ENCODE measurements at regions not wholly inside any gene's neighbourhood (a gene's known extent, or its start where the extent isn't known, plus 50 kb on each side); places are given as distances from the start of the nearest gene placed in this dataset.

DNA sequence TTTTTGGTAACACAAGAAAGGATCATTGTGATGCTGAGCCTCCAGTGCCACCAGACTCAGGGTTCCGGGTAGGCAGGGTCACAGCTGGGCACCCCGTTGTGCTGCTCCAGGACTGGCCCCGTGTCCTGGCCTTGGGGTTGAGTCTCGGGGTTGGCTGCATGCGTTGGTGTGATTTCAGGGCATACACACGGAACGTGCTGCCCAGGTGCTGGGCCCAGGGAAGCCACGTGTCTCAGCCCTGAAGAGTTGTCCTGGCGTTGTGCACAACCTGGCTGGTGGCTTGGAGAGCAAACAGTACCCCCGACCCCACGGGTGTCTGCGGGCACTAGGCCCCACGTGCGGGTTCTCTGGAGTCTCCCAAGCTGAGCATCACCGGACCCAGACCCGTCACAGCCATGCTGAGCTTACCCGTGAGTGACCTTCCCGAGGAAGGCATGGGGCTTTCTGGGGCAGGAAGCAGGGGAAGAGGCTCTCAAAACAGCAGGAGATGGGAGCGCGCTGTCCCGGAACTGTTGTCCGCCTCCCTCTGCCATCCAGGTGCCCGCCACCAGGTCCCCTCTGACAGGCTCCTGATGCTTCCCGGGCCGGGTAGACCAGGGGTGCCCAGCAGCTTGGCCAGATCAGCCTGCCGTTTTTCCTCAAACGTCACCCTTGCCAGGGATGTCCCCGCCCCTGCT lies 66.1 kb upstream of the ENPP6 start:
- Histone ChIP-seq H3K27ac (ENCODE audit: extremely low read depth, low read depth, low read length) (no peak overlapping the region), H3K27me3 (ENCODE audit: control insufficient read depth in 2 of 2, insufficient read depth in 2 of 2, low read length in 2 of 2) (no peaks in the 10 kb centered on the region), H3K9me1 (ENCODE audit: control insufficient read depth, insufficient read depth, low read length) (no peaks in the 10 kb centered on the region), H3K36me3 (ENCODE audit: control insufficient read depth, insufficient read depth, low read length) (no peaks in the 10 kb centered on the region), H3K9me3 (replicated peaks; ENCODE audit: control insufficient read depth, insufficient read depth, low read depth, low read length) (no peaks in the 10 kb centered on the region), H2AFZ (ENCODE audit: low read depth, low read length) (no peak overlapping the region; the same call in 1 of the 2 replicates), H3K9ac (ENCODE audit: insufficient read depth in 1 of 2, low read depth in 2 of 2, low read length in 2 of 2) (no peak overlapping the region), H4K20me1 (replicated peaks; ENCODE audit: control insufficient read depth, insufficient read depth, low read length) (no peaks in the 10 kb centered on the region), H3K4me2 (ENCODE audit: insufficient read depth, low read length) (no peak overlapping the region), H3K4me3 (no peak overlapping the region), H3K4me1 (replicated peaks in 1 of 2; ENCODE audit: control insufficient read depth in 2 of 2, insufficient read depth in 2 of 2, low read length in 2 of 2) (peaks cover 0 to 5% of the 10 kb centered on the region in 2 experiments; a peak in 3 of 5 replicates), H3K79me2 (ENCODE audit: control insufficient read depth, insufficient read depth, low read length) (no peaks in the 10 kb centered on the region)
- TF ChIP-seq EGR1 (conservative IDR thresholded peaks at IDR 0.05), result no peak
- ATAC-seq (no peak), DNase-seq (ENCODE audit: extremely low read depth in 1 of 4, low spot score in 3 of 4) (peak in 1 of 4 experiments; percentile 2), FAIRE-seq (no peak)
- ChIA-PET CTCF (ENCODE audit: low intra/inter-chr PET ratio) (interaction anchor here (0.6 kb wide), 1 partner anchor 695 kb away, joined by 3 read pairs; no protein-coding TSS in a partner anchor), POLR2A (interaction anchor here (1.0 to 1.4 kb wide), 2 partner anchors 15 to 18 kb away, joined by 3 to 6 read pairs; no protein-coding TSS in a partner anchor)
- intact Hi-C loops (cut with micrococcal nuclease), result no loop called here
- 49% methylated on average over 18 of the region's 28 CpGs for WGBS (ENCODE audit: insufficient coverage, low coverage, missing lambda C conversion rate)
- no TSS peak for BruUV-seq (replicated peaks)
- in situ Hi-C loops (cut with MboI), result no loop called here

- Histone ChIP-seq H3K27ac (ENCODE audit: extremely low read depth, low read depth, low read length) (no peak overlapping the region), H3K27me3 (ENCODE audit: control insufficient read depth in 2 of 2, insufficient read depth in 2 of 2, low read length in 2 of 2) (no peaks in the 10 kb centered on the region), H3K4me1 (replicated peaks in 1 of 2; ENCODE audit: control insufficient read depth in 2 of 2, insufficient read depth in 2 of 2, low read length in 2 of 2) (peaks cover 0 to 5% of the 10 kb centered on the region in 2 experiments; a peak in 2 of 5 replicates), H4K20me1 (replicated peaks; ENCODE audit: control insufficient read depth, insufficient read depth, low read length) (no peaks in the 10 kb centered on the region), H3K79me2 (ENCODE audit: control insufficient read depth, insufficient read depth, low read length) (no peaks in the 10 kb centered on the region), H3K9ac (ENCODE audit: insufficient read depth in 1 of 2, low read depth in 2 of 2, low read length in 2 of 2) (no peak overlapping the region), H3K9me3 (replicated peaks; ENCODE audit: control insufficient read depth, insufficient read depth, low read depth, low read length) (no peaks in the 10 kb centered on the region), H3K36me3 (ENCODE audit: control insufficient read depth, insufficient read depth, low read length) (no peaks in the 10 kb centered on the region), H2AFZ (ENCODE audit: low read depth, low read length) (no peak overlapping the region), H3K9me1 (ENCODE audit: control insufficient read depth, insufficient read depth, low read length) (no peaks in the 10 kb centered on the region), H3K4me3 (no peak overlapping the region), H3K4me2 (ENCODE audit: insufficient read depth, low read length) (no peak overlapping the region)
- no peak for DNase-seq (ENCODE audit: extremely low read depth in 1 of 4, low spot score in 3 of 4)
- intact Hi-C loops (cut with micrococcal nuclease), result no loop called here
- no peak for TF ChIP-seq CHD1 (IDR thresholded peaks at IDR 0.05; ENCODE audit: low read length)
- no peak for TF ChIP-seq SAFB (IDR thresholded peaks at IDR 0.05; ENCODE audit: borderline replicate concordance, low read depth, low read length)
- no peak for TF ChIP-seq MXI1 (IDR thresholded peaks at IDR 0.05; ENCODE audit: low read depth, low read length)
- TF ChIP-seq, protein P1, sequence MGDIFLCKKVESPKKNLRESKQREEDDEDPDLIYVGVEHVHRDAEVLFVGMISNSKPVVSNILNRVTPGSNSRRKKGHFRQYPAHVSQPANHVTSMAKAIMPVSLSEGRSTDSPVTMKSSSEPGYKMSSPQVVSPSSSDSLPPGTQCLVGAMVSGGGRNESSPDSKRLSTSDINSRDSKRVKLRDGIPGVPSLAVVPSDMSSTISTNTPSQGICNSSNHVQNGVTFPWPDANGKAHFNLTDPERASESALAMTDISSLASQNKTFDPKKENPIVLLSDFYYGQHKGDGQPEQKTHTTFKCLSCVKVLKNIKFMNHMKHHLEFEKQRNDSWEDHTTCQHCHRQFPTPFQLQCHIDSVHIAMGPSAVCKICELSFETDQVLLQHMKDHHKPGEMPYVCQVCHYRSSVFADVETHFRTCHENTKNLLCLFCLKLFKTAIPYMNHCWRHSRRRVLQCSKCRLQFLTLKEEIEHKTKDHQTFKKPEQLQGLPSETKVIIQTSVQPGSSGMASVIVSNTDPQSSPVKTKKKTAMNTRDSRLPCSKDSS (IDR thresholded peaks at IDR 0.05; ENCODE audit: low read depth, partially characterized antibody), result no peak
- TF ChIP-seq ZBTB17 (CRISPR knock-in tag; IDR thresholded peaks at IDR 0.05), result no peak
- TF ChIP-seq ZNF217 (CRISPR knock-in tag; IDR thresholded peaks at IDR 0.05), result no peak
- no peak for TF ChIP-seq ZNF79 (CRISPR knock-in tag; IDR thresholded peaks at IDR 0.05; ENCODE audit: low read depth)
- no TSS peak for BruUV-seq (replicated peaks)
- ChIA-PET CTCF (ENCODE audit: low intra/inter-chr PET ratio) (interaction anchor here (0.6 kb wide), 1 partner anchor 695 kb away, joined by 3 read pairs; no protein-coding TSS in a partner anchor), POLR2A (interaction anchor here (1.0 kb wide), 1 partner anchor 17 kb away, joined by 3 read pairs; no protein-coding TSS in a partner anchor)
- 66% methylated on average over 9 of the region's 9 CpGs for whole genome bisulfite sequencing (ENCODE audit: insufficient coverage, low coverage, missing lambda C conversion rate)
- in situ Hi-C loops (cut with MboI), result no loop called here
- ATAC-seq, result no peak
- no peak for FAIRE-seq
Measured at GRCh38 chr4:184282895-184283654, 65.4 kb upstream of the ENPP6 start.

Data from K562 (cell line).